ENCODE measurements at regions not wholly inside any gene's neighbourhood (a gene's known extent, or its start where the extent isn't known, plus 50 kb on each side); places are given as distances from the start of the nearest gene placed in this dataset.
"Not testable (repeated sequence)": the region's sequence is repeated elsewhere in the genome, so short reads cannot be mapped to it uniquely, and the experiment has no call there.

DNA sequence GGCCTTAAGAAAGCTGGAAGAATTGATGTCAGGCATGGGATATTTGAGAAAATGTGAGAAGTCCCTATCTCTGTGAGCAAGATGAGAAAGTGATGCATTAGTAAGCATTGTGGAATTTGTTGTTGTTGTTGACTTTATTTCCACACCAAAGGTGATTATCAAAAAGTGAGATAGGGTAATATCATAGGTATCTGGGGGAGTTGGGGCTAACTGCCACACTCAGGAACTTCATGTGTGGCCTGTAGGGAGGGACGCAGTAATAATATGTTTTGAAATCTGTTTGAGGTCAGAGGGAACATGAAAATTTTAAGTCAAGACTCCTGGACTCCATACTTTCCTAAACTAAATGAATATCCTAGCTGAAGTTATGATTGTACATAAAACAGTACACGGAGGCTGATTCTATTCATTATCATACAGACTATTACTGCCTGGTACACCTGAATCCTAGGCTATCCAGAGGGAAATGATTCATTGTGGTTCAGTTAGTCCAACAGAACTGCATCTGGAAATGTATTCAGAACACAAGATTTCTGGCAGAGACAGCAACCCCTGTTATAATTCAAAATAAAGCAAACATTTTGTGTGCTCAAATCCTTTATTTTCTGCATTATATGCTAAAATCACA is 304.8 kb downstream of the CPS1 start:
- no peak for DNase-seq

GRCh38 chr2:210862283-210863065 is 306.1 kb downstream of the CPS1 start:
- DNase-seq = no peak

- no peak for DNase-seq
These were observed 306.9 kb downstream of the CPS1 start for GRCh38 chr2:210863283-210863682.

DNA sequence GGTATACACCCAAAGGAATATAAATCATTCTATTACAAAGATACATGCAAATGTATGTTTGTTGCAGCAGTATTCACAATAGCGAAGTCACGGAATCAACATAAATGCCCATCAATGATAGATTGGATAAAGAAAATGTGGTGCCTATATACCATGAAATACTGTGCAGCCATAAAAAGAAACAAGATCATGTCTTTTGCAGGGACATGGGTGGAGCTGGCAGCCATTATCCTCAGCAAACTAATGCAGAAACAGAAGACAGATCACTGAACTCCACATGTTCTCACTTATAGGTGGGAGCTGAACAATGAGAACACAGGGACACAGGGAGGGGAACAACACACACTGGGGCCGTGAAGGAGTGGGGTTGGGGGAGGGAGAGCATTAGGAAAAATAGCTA is 315.2 kb downstream of the CPS1 start:
- not testable (repeated sequence) for DNase-seq

DNA sequence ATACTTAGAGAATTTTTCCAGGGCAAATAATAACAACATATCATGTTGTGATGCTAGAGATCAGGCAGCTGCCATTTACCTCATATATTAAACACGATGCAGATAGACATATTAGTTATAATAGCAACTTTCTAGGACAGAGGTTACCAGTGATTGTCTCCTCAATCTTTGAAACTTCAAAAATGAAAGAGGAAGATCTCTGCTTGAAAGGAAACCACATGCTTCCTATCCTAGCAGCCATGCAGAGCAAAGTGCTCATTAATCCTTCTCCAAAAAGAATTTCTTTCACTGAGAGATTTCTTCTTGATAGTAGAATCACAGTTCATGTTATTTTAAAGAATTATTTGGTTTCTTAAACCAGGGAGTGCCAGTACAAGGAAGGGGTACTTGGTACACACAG is 317.2 kb downstream of the CPS1 start:
- no peak for DNase-seq

- DNase-seq = no peak
These were observed 327.8 kb downstream of the CPS1 start for GRCh38 chr2:210884227-210884626.

DNA sequence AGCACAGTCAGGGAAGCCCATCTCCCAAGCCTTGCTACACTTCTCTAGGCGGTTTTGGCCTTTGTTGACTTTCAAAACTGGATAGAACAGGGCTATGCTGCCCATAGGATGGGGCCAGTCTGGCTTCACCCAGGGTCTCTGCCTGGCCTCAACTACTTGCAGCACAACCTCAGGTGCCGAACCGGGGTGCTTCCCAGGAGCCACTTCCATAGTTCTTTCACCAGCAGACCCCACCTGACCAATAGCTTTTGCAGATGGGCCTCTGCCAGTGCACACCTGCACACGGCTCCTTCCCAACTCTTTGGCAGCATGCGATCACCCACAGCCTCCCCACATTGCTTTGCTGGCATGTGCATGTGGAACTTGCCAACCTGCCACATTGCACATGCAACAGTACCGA is 331.6 kb downstream of the CPS1 start:
- DNase-seq = no peak

GRCh38 chr2:210895132-210895531 is 338.7 kb downstream of the CPS1 start:
- DNase-seq = no peak

GRCh38 chr2:210899131-210899530 is 342.7 kb downstream of the CPS1 start:
- DNase-seq = no peak

DNA sequence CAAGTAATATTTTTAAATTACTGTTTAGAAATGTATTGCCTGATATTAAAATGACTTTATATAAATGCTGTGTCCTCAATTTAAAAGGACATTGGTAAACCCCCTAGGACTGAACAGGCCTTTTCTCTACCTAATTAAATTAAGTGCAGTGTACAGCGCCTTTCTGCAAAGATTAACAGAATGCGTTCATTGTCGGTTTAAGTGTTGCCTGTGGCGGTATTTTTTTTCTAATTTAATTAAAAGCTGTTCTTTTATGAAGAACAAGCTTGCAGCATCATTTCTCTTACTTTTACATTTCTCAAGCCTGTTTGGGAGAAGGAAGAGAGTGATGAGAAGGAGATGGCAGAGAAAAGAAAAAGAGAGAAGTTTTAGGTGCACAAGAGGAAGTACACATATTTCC is 344.9 kb downstream of the CPS1 start:
- DNase-seq = no peak

DNA sequence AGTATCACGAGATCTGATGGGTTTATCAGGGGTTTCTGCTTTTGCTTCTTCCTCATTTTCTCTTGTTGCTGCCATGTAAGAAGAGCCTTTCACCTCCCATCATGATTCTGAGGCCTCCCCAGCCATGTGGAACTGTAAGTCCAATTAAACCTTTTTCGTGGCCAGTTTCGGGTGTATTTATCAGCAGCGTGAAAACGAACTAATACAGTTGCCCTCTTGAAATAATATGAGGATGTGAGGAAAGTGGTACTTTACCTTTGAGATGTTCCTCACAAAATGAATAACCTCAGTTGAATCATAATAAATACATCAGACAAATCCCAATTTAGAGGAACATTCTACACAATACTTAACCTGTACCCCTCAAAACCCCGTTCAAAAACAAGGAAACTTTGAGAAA is 356.4 kb downstream of the CPS1 start:
- DNase-seq = no peak

DNA sequence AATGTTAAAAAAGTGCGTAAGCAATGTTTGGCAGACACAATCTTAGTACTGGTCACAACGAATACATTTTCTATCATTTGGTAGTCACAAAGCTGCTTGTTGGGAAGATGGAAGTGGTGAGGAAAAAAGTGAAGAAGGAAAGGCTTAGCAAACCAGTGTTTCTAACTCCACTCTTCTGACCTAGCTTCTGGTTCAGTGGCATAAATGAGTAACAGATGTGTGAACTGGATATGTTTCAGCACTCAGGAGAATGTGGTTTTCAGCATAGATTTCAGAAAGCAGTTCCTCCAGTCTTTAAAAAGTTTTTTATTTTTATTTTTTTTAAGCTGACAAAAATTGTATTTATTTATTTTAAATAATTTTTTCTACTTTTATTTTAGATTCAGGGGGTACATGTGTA is 357.1 kb downstream of the CPS1 start:
- no peak for DNase-seq

DNA sequence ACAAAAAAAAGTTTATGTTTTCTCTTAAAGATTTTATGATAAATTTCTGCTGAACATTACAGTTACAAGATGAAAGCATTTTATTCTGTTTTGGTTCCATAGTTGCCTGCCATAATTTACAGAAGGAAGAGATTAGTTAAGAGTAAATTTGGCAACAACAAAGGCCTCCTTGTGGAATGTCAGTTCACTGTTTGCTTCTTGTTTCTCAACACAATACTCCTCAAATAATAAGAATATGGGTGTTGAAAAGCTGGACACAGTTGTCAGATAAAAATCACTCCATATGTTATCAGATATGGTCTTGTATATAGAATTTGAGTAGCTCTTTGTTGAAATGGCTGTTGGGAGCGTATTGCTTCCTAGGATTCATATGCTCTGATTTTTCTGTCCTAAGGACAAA is 359.5 kb downstream of the CPS1 start:
- DNase-seq = no peak

- DNase-seq = no peak
These were observed 361.1 kb downstream of the CPS1 start for GRCh38 chr2:210917465-210917864.

DNA sequence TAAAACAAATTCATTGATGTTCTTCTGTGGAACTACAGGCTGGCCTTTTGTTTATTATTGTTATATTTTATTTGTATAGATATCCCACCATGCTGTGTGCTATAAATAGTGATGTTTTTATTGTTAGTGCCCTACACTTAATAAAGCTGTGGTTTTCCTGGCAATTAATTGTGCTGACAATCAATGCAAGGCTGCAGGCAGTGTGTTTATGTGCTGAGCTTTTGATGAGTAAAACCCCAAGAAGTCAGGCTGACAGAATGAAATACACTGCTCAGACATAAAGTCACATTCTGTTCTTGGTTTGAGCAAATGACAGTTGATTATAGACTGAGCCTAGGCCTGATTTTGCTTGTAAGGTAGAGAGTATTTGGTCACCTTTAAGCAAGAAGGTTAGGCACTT is 362.7 kb downstream of the CPS1 start:
- no peak for DNase-seq

- no peak for DNase-seq
These were observed 366.0 kb downstream of the CPS1 start for GRCh38 chr2:210922419-210922818.

GRCh38 chr2:210928714-210929113 is 372.3 kb downstream of the CPS1 start:
- DNase-seq = no peak

DNA sequence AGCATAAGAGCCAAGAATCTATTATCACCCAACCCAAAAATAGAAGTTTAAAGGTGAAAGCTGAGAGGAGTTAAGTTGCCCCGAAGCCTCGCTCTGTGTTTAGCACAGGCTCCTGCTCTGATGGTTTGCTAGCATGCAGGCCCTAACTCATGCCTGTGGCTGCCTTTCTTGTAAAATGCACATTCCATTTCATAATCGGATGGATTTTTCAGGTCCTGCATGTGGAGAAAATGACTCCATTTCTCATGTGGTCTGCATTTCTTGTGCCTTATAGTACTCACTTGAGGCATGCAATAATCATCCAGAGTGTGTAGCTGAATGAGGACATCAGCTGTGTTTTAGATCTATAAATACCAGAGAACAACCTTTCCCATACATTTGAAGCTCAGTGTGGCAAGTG is 381.8 kb downstream of the CPS1 start:
- no peak for DNase-seq

DNA sequence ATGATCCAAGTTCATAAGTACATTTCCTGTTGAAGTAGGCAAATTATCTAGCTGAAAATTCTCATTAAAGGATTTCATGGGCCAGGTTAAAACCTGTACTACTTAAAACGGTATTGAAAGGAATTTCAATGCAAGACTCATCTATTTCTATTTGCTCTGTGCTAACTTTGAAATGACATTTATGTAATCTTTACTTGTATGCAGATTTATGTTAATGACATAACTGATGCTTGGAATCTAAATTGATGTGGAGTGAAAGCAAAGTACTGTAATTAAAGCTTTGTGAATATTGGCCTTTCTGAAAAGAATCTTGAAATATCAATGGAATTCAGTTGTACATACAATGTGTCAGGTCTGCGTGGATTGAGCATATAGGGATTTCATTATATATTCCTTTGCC is 390.0 kb downstream of the CPS1 start:
- DNase-seq = no peak

DNA sequence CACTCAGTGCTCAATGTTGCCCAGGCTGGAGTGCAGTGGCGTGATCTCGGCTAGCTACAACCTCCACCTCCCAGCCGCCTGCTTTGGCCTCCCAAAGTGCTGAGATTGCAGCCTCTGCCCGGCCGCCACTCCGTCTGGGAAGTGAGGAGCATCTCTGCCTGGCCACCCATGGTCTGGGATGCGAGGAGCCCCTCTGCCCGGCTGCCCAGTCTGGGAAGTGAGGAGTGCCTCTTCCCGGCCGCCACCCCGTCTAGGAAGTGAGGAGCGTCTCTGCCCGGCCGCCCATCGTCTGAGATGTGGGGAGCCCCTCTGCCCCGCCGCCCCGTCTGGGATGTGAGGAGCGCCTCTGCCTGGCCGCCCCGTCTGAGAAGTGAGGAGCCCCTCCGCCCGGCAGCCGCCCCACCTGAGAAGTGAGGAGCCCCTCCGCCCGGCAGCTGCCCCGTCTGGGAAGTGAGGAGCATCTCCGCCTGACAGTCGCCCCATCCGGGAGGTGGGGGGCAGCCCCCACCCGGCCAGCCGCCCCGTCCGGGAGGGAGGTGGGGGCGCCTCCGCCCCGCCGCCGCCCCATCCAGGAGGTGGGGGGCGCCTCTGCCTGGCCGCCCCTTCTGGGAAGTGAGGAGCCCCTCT is 394.1 kb downstream of the CPS1 start:
- DNase-seq = not testable (repeated sequence)

- DNase-seq = no peak
These were observed 398.0 kb downstream of the CPS1 start for GRCh38 chr2:210954386-210954907.

DNA sequence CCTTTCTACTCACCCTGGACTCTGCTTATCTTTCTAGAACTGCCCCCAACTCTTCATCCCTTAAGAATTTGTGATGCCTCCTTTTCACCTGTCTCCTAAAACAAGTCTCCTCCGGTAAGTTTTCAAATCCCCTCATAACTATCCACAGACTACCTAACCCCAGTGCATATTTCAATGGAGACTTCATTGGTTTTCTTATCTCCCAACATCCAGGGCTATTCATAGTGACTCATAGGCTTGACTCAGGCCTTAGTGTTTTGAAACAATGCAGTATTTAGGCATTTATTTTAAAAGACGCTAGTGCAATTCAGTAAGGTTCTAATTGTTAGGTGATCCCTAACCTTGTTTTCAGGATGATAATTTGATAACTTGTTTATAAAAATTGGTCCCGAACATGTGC is 399.2 kb downstream of the CPS1 start:
- no peak for DNase-seq

DNA sequence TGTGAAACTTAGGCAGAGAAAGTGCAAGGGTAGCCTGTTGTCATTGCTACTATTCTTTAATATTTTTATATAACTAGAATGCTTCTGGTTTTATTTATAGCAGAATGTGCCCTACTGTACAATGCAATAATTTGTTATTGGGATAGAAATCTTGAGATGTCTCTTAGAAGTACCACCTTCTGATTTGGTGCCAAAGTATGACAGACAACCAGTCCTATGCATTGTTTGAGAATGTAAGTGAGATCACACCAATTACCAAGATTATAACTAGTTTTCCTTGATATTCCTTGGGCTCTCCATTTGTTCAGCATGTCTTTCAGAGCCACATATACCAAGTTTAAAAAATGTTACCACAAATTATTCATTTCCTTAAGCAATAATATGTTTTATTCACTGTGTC is 399.7 kb downstream of the CPS1 start:
- no peak for DNase-seq

DNA sequence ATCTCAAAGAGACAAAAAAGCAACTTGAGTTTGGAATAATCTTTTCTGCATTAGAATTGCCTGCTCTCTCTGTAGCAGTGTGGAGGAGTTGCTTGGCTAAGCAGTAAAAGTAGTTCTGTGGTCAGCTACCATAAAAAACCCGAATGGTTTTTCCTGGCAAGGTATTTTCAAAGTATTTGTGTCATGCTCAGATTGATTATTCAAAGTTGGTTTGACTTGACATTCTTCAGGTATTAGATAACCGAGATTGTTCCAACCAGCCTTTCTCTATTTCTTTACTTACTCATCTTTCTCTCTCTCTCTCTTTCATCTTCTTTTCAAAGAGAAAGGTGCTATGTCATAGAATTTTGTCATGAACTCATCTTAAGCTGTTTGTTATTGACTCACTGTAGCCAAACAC is 404.9 kb downstream of the CPS1 start:
- DNase-seq = no peak
